NCI-H82 treated with DMSO at 0.1 percent for 48 hours (cell line): ENCODE measurements at regions not wholly inside any gene's neighbourhood (a gene's known extent, or its start where the extent isn't known, plus 50 kb on each side); places are given as distances from the start of the nearest gene placed in this dataset.

Experiments
- DNase-seq: peaks from one replicate; lab custom pipeline; 2025; ENCODE audit not compliant: unreplicated experiment; lab: John Stamatoyannopoulos, UW

- DNase-seq: no peak
Observed at GRCh38 chr6:22236626-22237414, 60.0 kb downstream of the PRL start.
